Keratinocyte (primary cell): ENCODE measurements at regions not wholly inside any gene's neighbourhood (a gene's known extent, or its start where the extent isn't known, plus 50 kb on each side); places are given as distances from the start of the nearest gene placed in this dataset.

ENCODE experiments used
- CTCF ChIP-seq, 3 experiments: IDR thresholded peaks in 1 of 3; conservative IDR thresholded peaks in 1 of 3; optimal IDR thresholded peaks in 1 of 3; 2 replicates in 2 of 3; 3 replicates in 1 of 3; pipeline versions ENCODE3 to v1.5.1; 2011; ENCODE audit warnings: low read length in 3 of 3, mild to moderate bottlenecking in 3 of 3, moderate library complexity in 2 of 3, control low read depth in 1 of 3, inconsistent platforms in 1 of 3; ENCODE audit not compliant: insufficient read depth in 2 of 3; ENCODE audit errors: extremely low read depth in 1 of 3
- EZH2 ChIP-seq: IDR thresholded peaks from one replicate; pipeline ENCODE4 v1.6.1; 2012; ENCODE audit warnings: inconsistent platforms, mild to moderate bottlenecking, low read length, moderate library complexity

DNA sequence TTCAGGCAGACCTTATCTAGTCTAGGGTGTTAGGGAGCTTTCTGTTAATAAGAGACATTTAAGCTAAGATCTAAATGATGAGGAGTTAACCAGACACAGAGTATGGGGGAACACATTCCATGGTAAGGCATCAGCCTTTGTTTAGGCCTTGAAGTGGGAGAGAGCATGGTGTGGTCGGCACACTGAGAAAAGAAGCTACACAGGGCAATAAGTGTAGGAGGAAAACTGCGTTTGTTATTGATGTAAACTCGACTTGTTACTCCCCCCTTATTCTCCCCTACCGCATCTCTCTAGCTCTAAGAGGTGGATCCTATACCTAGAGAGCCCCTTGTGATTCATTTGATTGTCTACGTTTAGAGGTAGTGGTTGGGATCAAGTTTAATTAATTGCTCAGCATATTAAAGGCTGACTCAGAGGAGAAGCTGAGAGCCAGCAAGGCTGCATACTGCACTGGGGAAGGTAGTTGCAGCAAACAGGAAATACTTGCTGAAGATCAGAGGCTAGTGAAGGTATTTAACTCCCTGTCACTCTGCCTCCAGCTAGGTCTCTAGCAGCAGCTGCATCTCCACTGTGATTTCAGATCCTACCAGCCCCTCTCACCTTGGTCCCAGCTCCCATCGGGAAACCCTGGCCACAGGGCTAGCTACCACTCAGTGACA lies 86.8 kb upstream of the TEAD1 start:
- no peak for TF ChIP-seq CTCF (optimal IDR thresholded peaks at IDR 0.05 in 1 of 3, IDR thresholded peaks at IDR 0.05 in 1 of 3, conservative IDR thresholded peaks at IDR 0.05 in 1 of 3; ENCODE audit: extremely low read depth in 1 of 3, insufficient read depth in 2 of 3, low read length in 3 of 3)
- TF ChIP-seq EZH2 = no peak
